EL (cell line): ENCODE measurements at regions not wholly inside any gene's neighbourhood (a gene's known extent, or its start where the extent isn't known, plus 50 kb on each side); places are given as distances from the start of the nearest gene placed in this dataset.
"Not testable (repeated sequence)": the region's sequence is repeated elsewhere in the genome, so short reads cannot be mapped to it uniquely, and the experiment has no call there.

ENCODE experiments used
- DNase-seq: peaks from one replicate; pipeline ENCODE4 v3.0.0-alpha.2; 2016

GRCh38 chr5:128813317-128814070 lies 151.8 kb upstream of the SLC27A6 start:
- DNase-seq, result no peak

GRCh38 chr5:128815201-128815600 lies 150.1 kb upstream of the SLC27A6 start:
- no peak for DNase-seq

DNA sequence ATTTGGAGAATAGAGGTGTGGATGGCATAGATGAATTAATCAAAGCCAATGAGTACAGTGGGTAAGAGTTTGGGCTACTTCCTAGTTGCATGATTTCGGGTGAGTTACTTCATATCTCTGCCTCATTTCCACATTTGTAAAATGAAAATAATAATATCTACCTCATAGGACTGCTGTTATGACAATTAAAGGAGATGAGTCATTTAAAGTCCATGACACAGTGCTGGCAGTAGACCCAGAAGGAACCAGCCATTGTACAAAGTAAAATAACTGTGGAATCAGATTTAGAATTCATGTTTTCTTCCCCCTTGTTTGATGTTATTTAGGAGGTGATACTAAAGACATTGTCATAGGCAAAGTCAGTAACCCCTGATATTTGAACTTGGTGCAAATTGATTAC lies 139.5 kb upstream of the SLC27A6 start:
- peak; percentile 34 for DNase-seq

DNA sequence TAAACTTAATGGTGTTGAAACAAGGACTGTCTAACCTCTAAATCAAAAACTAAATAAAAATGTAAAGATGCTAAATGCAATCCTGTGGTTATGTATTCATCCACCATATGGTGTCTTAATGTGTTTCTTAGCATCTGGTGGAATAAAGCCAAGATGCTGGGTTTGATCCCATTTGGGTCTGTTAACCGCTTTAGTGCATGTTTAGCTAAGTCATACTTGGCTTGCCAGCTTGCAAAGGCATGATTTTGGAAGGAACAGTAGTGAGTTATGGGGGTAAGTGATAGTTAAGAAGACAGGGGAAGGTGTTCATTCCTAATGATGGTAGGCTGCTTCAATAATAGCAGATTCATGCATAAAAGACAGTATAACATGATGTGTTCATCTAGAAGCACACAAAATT lies 139.0 kb upstream of the SLC27A6 start:
- peak; percentile 4 for DNase-seq

GRCh38 chr5:128836571-128836970 lies 128.7 kb upstream of the SLC27A6 start:
- no peak for DNase-seq

DNA sequence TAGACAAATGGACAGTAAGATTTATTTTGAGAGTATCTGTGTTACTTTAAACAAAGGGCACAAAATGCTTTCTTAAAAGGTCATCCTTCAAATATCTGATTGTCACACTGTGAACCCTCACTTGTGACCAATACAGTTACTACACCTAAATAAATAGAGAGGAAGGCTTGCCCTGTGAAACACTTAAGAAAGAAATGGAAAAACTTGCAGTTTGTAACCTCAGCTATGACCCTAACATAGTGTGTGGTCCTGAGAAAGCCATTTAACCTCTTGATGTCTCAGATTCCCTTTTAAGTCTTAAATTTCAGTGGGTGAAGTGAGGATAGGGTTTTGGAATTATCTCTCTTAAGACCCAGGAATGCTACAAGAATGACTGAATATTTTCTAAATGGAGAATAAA lies 126.7 kb upstream of the SLC27A6 start:
- DNase-seq, result no peak

DNA sequence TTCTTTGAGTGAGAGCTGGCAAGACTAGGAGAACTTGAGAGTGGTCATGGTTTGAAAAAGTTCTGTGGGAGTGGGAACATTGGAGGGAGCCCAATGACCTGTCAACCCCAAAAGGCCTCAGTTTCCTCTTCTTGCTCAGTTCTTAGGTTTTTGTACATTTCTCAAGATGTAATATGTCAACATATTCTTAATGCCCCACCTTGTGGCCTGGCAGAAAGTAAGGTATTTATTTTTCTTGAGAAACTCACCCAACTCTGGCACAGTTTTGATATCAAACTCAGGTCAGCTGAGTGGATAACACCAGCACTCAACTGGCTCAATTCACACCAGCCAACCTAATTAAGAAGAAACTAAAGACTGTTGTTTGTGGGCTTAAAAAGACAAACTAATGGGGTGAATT lies 123.0 kb upstream of the SLC27A6 start:
- DNase-seq, result no peak

GRCh38 chr5:128844354-128844923 lies 120.8 kb upstream of the SLC27A6 start:
- peak; percentile 10 for DNase-seq

DNA sequence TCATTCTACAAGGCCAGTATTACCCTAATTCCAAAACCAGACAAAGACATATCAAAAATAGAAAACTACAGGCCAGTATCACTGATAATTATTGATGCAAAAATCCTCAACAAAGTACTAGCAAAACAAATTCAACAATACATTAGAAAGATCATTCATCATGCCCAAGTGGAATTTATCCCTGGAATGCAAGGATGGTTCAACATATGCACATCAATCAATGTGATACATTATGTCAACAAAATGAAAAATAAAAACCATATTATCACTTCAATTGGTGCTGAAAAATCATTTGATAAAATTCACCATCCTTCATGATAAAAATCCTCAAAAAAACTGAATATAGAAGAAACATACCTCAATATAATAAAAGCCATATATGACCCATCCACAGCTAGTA lies 115.2 kb upstream of the SLC27A6 start:
- no peak for DNase-seq

DNA sequence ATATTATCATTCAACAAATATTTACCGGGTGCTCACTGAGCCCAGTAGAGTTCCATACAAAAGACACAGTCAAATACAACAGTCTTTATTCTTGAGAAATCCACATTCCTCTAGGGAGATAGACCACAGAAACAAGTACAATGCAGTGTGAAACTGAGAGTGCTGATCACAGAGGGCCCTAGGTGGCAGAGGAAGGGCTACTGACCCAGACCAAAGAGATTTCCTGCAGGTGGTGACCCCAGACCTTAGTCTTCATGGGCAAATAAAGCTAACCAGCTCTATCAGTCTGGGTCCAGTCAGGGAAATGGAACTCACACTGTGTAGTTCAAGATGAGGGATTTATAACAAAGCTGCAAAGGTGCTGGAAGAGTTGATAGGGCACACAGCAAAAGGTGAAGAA lies 110.4 kb upstream of the SLC27A6 start:
- no peak for DNase-seq

DNA sequence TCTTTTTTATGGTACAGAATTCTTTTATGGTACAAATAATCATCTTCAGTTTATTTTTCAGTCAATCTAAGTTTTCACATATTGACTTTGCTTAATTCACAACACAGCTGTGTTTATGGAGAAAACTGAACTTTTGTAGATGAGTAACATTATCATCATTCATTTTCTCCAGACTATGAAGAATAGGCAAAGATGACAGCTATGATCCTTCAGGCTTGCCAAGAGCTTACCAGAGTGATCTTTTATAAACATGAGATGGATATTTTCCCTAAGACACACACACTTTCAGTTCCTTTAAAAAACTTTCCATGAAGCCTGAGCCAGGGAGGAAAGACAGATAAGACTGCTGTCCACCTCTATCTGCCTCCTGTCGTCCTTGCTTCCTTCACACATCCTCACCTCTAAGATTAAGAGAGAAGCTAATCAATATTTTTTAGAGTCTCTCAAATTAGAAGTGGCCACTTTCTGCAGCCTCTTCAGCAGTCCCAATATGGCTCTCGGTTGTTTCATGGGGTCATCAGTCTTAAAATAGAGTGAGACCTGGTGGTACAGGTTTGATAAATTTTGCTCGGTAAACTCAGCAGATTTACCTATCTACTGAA lies 108.1 kb upstream of the SLC27A6 start:
- DNase-seq, result no peak

- no peak for DNase-seq
These were observed 106.3 kb upstream of the SLC27A6 start for GRCh38 chr5:128858995-128859394.

GRCh38 chr5:128861155-128861554 lies 104.1 kb upstream of the SLC27A6 start:
- DNase-seq, result not testable (repeated sequence)

DNA sequence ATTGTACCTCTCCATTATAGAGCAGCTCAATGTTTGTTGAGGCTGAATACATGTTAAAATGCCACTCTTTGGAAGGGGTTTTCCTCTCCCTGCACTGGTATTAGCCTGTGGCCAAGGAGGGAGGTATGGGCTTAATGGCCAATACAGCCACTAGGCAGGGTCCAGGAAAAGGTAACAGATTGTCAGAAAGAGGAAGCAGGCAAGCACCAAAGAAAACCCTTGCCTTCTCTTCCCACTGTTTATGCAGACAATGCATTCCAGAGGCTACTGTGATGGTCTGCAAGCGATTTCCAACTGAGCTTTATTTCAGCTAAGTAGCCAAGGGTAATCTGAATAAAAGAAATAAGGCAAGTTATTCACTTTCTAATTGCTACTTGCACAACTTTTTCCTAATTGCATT lies 95.3 kb upstream of the SLC27A6 start:
- no peak for DNase-seq

DNA sequence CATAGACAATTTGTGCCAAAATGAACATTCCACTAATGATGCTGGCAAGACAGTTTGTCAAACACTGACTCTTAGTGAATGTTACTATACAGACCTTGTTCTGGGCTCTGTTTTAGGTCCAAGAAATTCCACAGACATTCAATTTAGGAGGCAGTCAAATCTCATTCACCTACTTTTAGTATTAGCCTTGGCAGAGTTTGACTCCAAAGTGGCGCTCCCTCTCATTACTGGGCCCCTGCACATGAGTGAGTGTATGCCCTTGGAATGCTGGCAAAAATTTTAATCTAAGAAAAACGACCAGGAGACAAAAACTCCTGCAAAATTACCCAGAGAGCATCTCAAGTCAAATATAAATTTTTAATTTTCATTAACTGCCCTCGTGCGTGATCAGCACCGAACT lies 94.9 kb upstream of the SLC27A6 start:
- DNase-seq, result no peak

DNA sequence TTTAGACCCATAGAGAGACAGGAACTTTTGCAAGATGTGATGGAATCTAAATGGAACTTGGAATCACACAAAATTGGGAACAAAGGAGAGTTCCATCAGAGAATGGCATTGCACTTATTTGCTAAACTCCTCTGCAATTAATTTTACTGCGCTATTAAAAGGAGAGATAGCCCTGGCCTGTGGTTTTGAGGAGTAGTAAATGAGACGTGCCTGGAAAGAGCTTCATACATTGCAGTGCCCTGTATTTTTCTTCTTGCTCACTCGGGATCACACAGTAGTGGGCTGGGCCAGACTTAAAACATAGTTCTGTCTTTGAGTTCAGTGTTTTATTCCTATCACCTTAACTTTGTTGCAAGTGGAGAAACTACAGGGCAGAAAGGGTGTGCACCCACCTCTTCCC lies 94.4 kb upstream of the SLC27A6 start:
- DNase-seq, result no peak

- DNase-seq, result no peak
These were observed 88.5 kb upstream of the SLC27A6 start for GRCh38 chr5:128876569-128877382.

DNA sequence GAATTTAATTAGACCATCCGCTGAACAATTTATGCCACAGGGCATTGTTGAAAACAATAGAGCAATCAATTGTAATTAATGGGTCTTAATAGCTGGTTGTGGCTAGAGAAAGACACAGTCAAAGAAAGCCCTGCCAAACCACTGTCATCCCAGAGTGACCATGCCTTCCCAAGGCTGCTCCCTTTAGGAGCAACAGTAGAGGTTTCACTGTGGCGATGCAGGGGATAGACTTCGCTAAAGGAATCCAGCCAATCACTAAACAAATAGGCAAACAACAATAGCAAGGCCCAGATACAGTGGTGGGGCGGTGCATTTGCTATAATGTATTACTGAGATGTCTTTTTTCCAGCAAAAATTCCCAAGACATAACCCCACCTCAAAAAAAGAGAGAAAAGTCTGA lies 87.8 kb upstream of the SLC27A6 start:
- DNase-seq, result no peak

DNA sequence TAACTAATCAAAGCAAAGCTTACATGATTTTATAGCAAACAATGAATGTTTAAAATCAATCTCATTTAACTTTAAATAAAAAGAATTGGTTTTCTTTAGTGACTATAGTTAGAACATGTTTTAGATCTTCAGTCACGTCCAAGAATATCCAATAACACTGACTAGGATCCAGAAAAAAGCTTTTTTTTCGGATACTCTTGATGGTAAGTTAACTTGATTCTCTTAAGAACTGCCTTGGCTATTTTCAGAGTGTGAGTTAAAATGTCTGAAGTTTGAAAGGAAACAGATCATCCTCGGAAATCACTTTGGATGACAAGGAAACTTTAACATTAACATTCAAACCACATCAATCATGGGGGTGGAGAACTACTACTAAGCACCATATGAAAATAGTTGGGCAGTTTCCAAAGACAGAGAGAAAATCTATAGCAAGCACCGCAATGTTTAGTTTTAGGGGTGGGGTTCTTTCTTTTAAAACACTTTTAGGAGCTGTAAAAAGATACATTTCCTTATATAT lies 83.7 kb upstream of the SLC27A6 start:
- DNase-seq, result no peak

GRCh38 chr5:128885649-128886255 lies 79.5 kb upstream of the SLC27A6 start:
- no peak for DNase-seq

- no peak for DNase-seq
These were observed 70.2 kb upstream of the SLC27A6 start for GRCh38 chr5:128895122-128895521.

GRCh38 chr5:128896675-128897074 lies 68.6 kb upstream of the SLC27A6 start:
- DNase-seq, result no peak

- no peak for DNase-seq
These were observed 61.7 kb upstream of the SLC27A6 start for GRCh38 chr5:128903550-128903949.
